ENCODE measurements at regions not wholly inside any gene's neighbourhood (a gene's known extent, or its start where the extent isn't known, plus 50 kb on each side); places are given as distances from the start of the nearest gene placed in this dataset.

DNA sequence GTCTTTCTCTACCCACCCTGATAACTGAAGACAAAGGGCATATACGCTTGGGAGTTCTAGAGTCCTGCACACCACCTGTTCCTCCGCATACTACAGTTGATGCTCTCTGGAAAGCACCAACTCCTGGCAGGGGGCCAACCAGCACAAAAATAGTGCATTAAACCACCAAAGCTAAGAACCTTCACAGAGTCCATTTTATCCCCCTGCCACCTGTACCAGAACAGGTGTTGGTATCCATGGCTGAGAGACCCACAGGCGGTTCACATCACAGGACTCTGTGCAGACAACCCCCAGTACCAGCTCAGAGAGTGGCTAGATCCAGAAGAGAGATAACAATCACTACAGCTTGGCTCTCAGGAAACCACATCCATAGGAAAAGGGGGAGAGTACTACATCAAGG is 114.4 kb upstream of the POU1F1 start:
- DNase-seq (ENCODE audit: low read depth), result no peak
- no peak overlapping the region for H3K4me3 ChIP-seq (ENCODE audit: control insufficient read depth, low read depth, low read length)
- TF ChIP-seq CTCF (conservative IDR thresholded peaks at IDR 0.05; ENCODE audit: control insufficient read depth, insufficient read depth, low read depth, low read length), result no peak

DNA sequence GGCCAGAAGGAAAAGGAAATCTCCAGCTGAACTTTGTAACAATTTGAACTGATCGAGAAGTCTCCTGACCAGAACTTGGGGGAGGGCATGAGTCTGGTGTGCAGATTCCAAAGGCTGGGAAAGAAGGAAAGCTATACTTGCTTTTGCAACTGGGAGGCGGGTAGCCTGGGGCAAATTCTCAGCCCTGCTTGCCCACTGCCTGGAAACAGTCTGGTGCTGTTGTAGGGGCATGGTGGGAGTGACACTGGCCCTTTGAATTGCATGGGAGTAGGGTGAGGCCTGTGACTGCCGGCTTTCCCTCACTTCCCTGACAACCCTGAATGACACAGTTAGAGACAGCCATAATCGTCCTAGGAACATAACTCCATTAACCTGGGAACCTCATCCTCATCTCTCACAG is 114.0 kb upstream of the POU1F1 start:
- TF ChIP-seq CTCF (conservative IDR thresholded peaks at IDR 0.05; ENCODE audit: control insufficient read depth, insufficient read depth, low read depth, low read length), result no peak
- no peak for DNase-seq (ENCODE audit: low read depth)
- H3K4me3 ChIP-seq (ENCODE audit: control insufficient read depth, low read depth, low read length), result no peak overlapping the region

DNA sequence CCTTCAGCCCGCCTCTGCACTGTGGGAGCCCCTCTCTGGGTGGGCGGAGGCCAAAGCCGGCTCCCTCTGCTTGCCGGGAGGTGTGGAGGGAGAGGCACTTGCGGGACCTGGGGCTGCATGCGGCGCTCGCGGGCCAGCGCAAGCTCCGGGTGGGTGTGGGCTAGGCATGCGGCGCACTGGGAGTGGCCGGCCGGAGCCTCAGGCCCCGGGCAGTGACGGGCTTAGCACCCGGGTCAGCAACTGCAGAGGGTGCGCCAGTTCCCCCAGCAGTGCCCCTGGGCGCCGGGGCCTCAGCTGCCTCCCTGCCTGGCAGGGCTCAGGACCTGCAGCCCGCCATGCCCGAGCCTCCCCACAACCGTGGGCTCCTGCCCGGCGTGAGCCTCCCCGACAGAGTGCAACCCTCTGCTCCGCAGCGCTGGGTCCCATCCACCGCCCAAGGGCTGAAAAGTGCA is 98.9 kb upstream of the POU1F1 start:
- no peak for DNase-seq (ENCODE audit: low read depth)
- no peak overlapping the region for H3K4me3 ChIP-seq (ENCODE audit: control insufficient read depth, low read depth, low read length)
- no peak for TF ChIP-seq CTCF (conservative IDR thresholded peaks at IDR 0.05; ENCODE audit: control insufficient read depth, insufficient read depth, low read depth, low read length)

GRCh38 chr3:87370007-87370406 is 93.6 kb upstream of the POU1F1 start:
- no peak for DNase-seq (ENCODE audit: low read depth)

DNA sequence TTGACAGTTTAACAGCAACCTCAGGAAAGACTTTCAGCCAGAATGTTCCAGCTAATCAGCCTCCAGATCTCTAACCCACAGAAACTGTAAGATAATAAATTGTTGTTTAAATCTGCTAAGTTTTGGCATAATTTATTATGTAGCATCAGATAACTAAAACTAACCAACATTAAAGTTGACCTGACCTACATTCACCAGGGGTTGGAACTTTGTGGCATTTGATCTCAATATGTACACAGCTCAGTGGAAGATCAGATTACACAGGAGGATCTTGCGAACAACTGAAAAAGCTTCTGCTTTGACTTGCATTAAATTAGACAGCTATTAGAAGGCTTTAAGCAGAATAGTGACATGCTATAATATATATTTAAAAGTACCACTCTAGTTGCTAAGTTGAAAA is 91.4 kb upstream of the POU1F1 start:
- no peak overlapping the region for H3K4me3 ChIP-seq (ENCODE audit: control insufficient read depth, low read depth, low read length)
- TF ChIP-seq CTCF (conservative IDR thresholded peaks at IDR 0.05; ENCODE audit: control insufficient read depth, insufficient read depth, low read depth, low read length), result no peak
- DNase-seq (ENCODE audit: low read depth), result no peak

More at GRCh38 chr3:87370007-87370406, 93.6 kb upstream of the POU1F1 start:
- no peak overlapping the region for H3K4me3 ChIP-seq (ENCODE audit: control insufficient read depth, low read depth, low read length)
- TF ChIP-seq CTCF (conservative IDR thresholded peaks at IDR 0.05; ENCODE audit: control insufficient read depth, insufficient read depth, low read depth, low read length), result no peak

DNA sequence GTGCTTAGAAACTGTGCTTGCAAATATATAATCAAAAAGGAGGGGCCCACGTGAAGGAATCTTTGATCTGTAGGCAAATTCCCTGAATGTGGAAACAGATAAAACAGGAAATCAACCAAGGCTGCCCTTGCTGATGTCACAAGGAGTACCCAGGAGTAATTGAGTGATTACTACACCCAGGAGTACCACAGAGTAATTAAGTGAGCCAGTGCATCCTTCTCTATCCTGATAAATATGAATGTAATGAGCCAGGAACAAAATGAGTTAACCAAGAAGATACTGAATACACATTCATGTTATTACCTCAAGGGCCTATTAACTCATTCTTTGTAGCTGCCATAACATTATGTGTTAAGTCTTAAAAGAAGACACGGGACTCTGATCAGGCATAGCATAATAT is 87.3 kb upstream of the POU1F1 start:
- no peak for TF ChIP-seq CTCF (conservative IDR thresholded peaks at IDR 0.05; ENCODE audit: control insufficient read depth, insufficient read depth, low read depth, low read length)
- no peak overlapping the region for H3K4me3 ChIP-seq (ENCODE audit: control insufficient read depth, low read depth, low read length)
- DNase-seq (ENCODE audit: low read depth), result no peak

GRCh38 chr3:87361956-87362355 is 85.6 kb upstream of the POU1F1 start:
- DNase-seq (ENCODE audit: low read depth), result no peak
- no peak for TF ChIP-seq CTCF (conservative IDR thresholded peaks at IDR 0.05; ENCODE audit: control insufficient read depth, insufficient read depth, low read depth, low read length)
- H3K4me3 ChIP-seq (ENCODE audit: control insufficient read depth, low read depth, low read length), result no peak overlapping the region
